ENCODE measurements at regions not wholly inside any gene's neighbourhood (a gene's known extent, or its start where the extent isn't known, plus 50 kb on each side); places are given as distances from the start of the nearest gene placed in this dataset.

GRCh38 chr3:127033171-127033570, 50.3 kb downstream of the PLXNA1 start:
- Histone ChIP-seq H3K27me3 (ENCODE audit: control insufficient read depth, insufficient read depth, low read length) (no peaks in the 10 kb centered on the region), H3K4me3 (ENCODE audit: low read length) (no peak overlapping the region), H3K9ac (ENCODE audit: low read length) (no peak overlapping the region), H3K36me3 (ENCODE audit: control insufficient read depth, insufficient read depth, low read length) (peaks cover 6% of the 10 kb centered on the region), H3K9me3 (ENCODE audit: control insufficient read depth, low read length) (no peaks in the 10 kb centered on the region), H3K4me1 (ENCODE audit: control insufficient read depth, insufficient read depth, low read length) (peaks cover 40% of the 10 kb centered on the region)

- Histone ChIP-seq H3K4me1 (ENCODE audit: control insufficient read depth, insufficient read depth, low read length) (peaks cover 35% of the 10 kb centered on the region), H3K4me3 (ENCODE audit: low read length) (no peak overlapping the region), H3K27me3 (ENCODE audit: control insufficient read depth, insufficient read depth, low read length) (no peaks in the 10 kb centered on the region), H3K36me3 (ENCODE audit: control insufficient read depth, insufficient read depth, low read length) (peaks cover 6% of the 10 kb centered on the region), H3K9me3 (ENCODE audit: control insufficient read depth, low read length) (no peaks in the 10 kb centered on the region), H3K9ac (ENCODE audit: low read length) (no peak overlapping the region)
Observed at GRCh38 chr3:127033786-127034185, 50.9 kb downstream of the PLXNA1 start.

GRCh38 chr3:127034195-127034989, 51.5 kb downstream of the PLXNA1 start:
- Histone ChIP-seq H3K9me3 (ENCODE audit: control insufficient read depth, low read length) (no peaks in the 10 kb centered on the region), H3K27me3 (ENCODE audit: control insufficient read depth, insufficient read depth, low read length) (no peaks in the 10 kb centered on the region), H3K4me1 (ENCODE audit: control insufficient read depth, insufficient read depth, low read length) (peaks cover 33% of the 10 kb centered on the region), H3K4me3 (ENCODE audit: low read length) (no peak overlapping the region), H3K9ac (ENCODE audit: low read length) (peak overlapping the region; percentile 43), H3K36me3 (ENCODE audit: control insufficient read depth, insufficient read depth, low read length) (peaks cover 6% of the 10 kb centered on the region)

GRCh38 chr3:127034990-127035652, 52.2 kb downstream of the PLXNA1 start:
- Histone ChIP-seq H3K9me3 (ENCODE audit: control insufficient read depth, low read length) (no peaks in the 10 kb centered on the region), H3K9ac (ENCODE audit: low read length) (peak overlapping the region; percentile 43), H3K4me3 (ENCODE audit: low read length) (no peak overlapping the region), H3K36me3 (ENCODE audit: control insufficient read depth, insufficient read depth, low read length) (peaks cover 6% of the 10 kb centered on the region), H3K4me1 (ENCODE audit: control insufficient read depth, insufficient read depth, low read length) (peaks cover 33% of the 10 kb centered on the region), H3K27me3 (ENCODE audit: control insufficient read depth, insufficient read depth, low read length) (no peaks in the 10 kb centered on the region)

- H3K4me3 ChIP-seq (ENCODE audit: low read length) = no peak overlapping the region
- H3K4me1 ChIP-seq (ENCODE audit: control insufficient read depth, insufficient read depth, low read length) = peaks cover 33% of the 10 kb centered on the region
- no peaks in the 10 kb centered on the region for H3K27me3 ChIP-seq (ENCODE audit: control insufficient read depth, insufficient read depth, low read length)
- H3K9me3 ChIP-seq (ENCODE audit: control insufficient read depth, low read length) = no peaks in the 10 kb centered on the region
- peaks cover 6% of the 10 kb centered on the region for H3K36me3 ChIP-seq (ENCODE audit: control insufficient read depth, insufficient read depth, low read length)
- H3K9ac ChIP-seq (ENCODE audit: low read length) = peak overlapping the region; percentile 43
Observed at GRCh38 chr3:127035677-127036076, 52.8 kb downstream of the PLXNA1 start.

GRCh38 chr3:127036209-127037020, 53.5 kb downstream of the PLXNA1 start:
- Histone ChIP-seq H3K36me3 (ENCODE audit: control insufficient read depth, insufficient read depth, low read length) (peaks cover 6% of the 10 kb centered on the region), H3K4me1 (ENCODE audit: control insufficient read depth, insufficient read depth, low read length) (peaks cover 33% of the 10 kb centered on the region), H3K27me3 (ENCODE audit: control insufficient read depth, insufficient read depth, low read length) (no peaks in the 10 kb centered on the region), H3K9ac (ENCODE audit: low read length) (peak overlapping the region; percentile 43), H3K4me3 (ENCODE audit: low read length) (no peak overlapping the region), H3K9me3 (ENCODE audit: control insufficient read depth, low read length) (no peaks in the 10 kb centered on the region)

- H3K4me1 ChIP-seq (ENCODE audit: control insufficient read depth, insufficient read depth, low read length) = peaks cover 33% of the 10 kb centered on the region
- H3K27me3 ChIP-seq (ENCODE audit: control insufficient read depth, insufficient read depth, low read length) = no peaks in the 10 kb centered on the region
- no peak overlapping the region for H3K4me3 ChIP-seq (ENCODE audit: low read length)
- H3K9ac ChIP-seq (ENCODE audit: low read length) = no peak overlapping the region
- no peaks in the 10 kb centered on the region for H3K9me3 ChIP-seq (ENCODE audit: control insufficient read depth, low read length)
- peaks cover 6% of the 10 kb centered on the region for H3K36me3 ChIP-seq (ENCODE audit: control insufficient read depth, insufficient read depth, low read length)
Observed at GRCh38 chr3:127037021-127037400, 54.1 kb downstream of the PLXNA1 start.

- H3K27me3 ChIP-seq (ENCODE audit: control insufficient read depth, insufficient read depth, low read length) = no peaks in the 10 kb centered on the region
Observed at GRCh38 chr3:127037418-127037841, 54.5 kb downstream of the PLXNA1 start.

GRCh38 chr3:127037971-127038446, 55.1 kb downstream of the PLXNA1 start:
- Histone ChIP-seq H3K4me3 (ENCODE audit: low read length) (no peak overlapping the region), H3K27me3 (ENCODE audit: control insufficient read depth, insufficient read depth, low read length) (no peaks in the 10 kb centered on the region), H3K9me3 (ENCODE audit: control insufficient read depth, low read length) (no peaks in the 10 kb centered on the region), H3K9ac (ENCODE audit: low read length) (no peak overlapping the region), H3K36me3 (ENCODE audit: control insufficient read depth, insufficient read depth, low read length) (peaks cover 2% of the 10 kb centered on the region), H3K4me1 (ENCODE audit: control insufficient read depth, insufficient read depth, low read length) (peaks cover 33% of the 10 kb centered on the region)

More at GRCh38 chr3:127037418-127037841, 54.5 kb downstream of the PLXNA1 start:
- no peak overlapping the region for H3K9ac ChIP-seq (ENCODE audit: low read length)
- H3K36me3 ChIP-seq (ENCODE audit: control insufficient read depth, insufficient read depth, low read length) = peaks cover 6% of the 10 kb centered on the region
- H3K9me3 ChIP-seq (ENCODE audit: control insufficient read depth, low read length) = no peaks in the 10 kb centered on the region
- H3K4me1 ChIP-seq (ENCODE audit: control insufficient read depth, insufficient read depth, low read length) = peaks cover 33% of the 10 kb centered on the region
- no peak overlapping the region for H3K4me3 ChIP-seq (ENCODE audit: low read length)

GRCh38 chr3:127038466-127038865, 55.6 kb downstream of the PLXNA1 start:
- H3K9me3 ChIP-seq (ENCODE audit: control insufficient read depth, low read length) = no peaks in the 10 kb centered on the region
- H3K4me3 ChIP-seq (ENCODE audit: low read length) = no peak overlapping the region
- H3K4me1 ChIP-seq (ENCODE audit: control insufficient read depth, insufficient read depth, low read length) = peaks cover 37% of the 10 kb centered on the region
- no peak overlapping the region for H3K9ac ChIP-seq (ENCODE audit: low read length)
- no peaks in the 10 kb centered on the region for H3K36me3 ChIP-seq (ENCODE audit: control insufficient read depth, insufficient read depth, low read length)
- H3K27me3 ChIP-seq (ENCODE audit: control insufficient read depth, insufficient read depth, low read length) = no peaks in the 10 kb centered on the region

GRCh38 chr3:127038923-127039581, 56.1 kb downstream of the PLXNA1 start:
- Histone ChIP-seq H3K27me3 (ENCODE audit: control insufficient read depth, insufficient read depth, low read length) (no peaks in the 10 kb centered on the region), H3K9me3 (ENCODE audit: control insufficient read depth, low read length) (no peaks in the 10 kb centered on the region), H3K9ac (ENCODE audit: low read length) (no peak overlapping the region), H3K4me3 (ENCODE audit: low read length) (no peak overlapping the region), H3K4me1 (ENCODE audit: control insufficient read depth, insufficient read depth, low read length) (peaks cover 42% of the 10 kb centered on the region), H3K36me3 (ENCODE audit: control insufficient read depth, insufficient read depth, low read length) (no peaks in the 10 kb centered on the region)
